ENCODE measurements at regions not wholly inside any gene's neighbourhood (a gene's known extent, or its start where the extent isn't known, plus 50 kb on each side); places are given as distances from the start of the nearest gene placed in this dataset.
"Not testable (repeated sequence)": the region's sequence is repeated elsewhere in the genome, so short reads cannot be mapped to it uniquely, and the experiment has no call there.

GRCh38 chr6:5837323-5837722, 169.4 kb downstream of the NRN1 start:
- Histone ChIP-seq H3K27me3 (ENCODE audit: insufficient read depth, low read length) (peaks cover 3% of the 10 kb centered on the region; the same call in 1 of the 2 replicates), H3K27ac (ENCODE audit: low read depth, low read length) (no peak overlapping the region), H3K9me3 (ENCODE audit: insufficient read depth, low read depth, low read length) (no peaks in the 10 kb centered on the region), H3K4me1 (ENCODE audit: insufficient read depth, low read length) (no peaks in the 10 kb centered on the region), H3K9ac (ENCODE audit: low read depth, low read length) (no peak overlapping the region), H3K36me3 (ENCODE audit: insufficient read depth, low read length) (no peaks in the 10 kb centered on the region), H3K4me3 (ENCODE audit: low read length) (no peak overlapping the region)
- 91% methylated on average over 9 of the region's 9 CpGs for WGBS

- H3K9ac ChIP-seq (ENCODE audit: low read depth, low read length); H3K4me1 ChIP-seq (ENCODE audit: insufficient read depth, low read length); H3K4me3 ChIP-seq (ENCODE audit: low read length); H3K27ac ChIP-seq (ENCODE audit: low read depth, low read length); H3K36me3 ChIP-seq (ENCODE audit: insufficient read depth, low read length); H3K9me3 ChIP-seq (ENCODE audit: insufficient read depth, low read depth, low read length); H3K27me3 ChIP-seq (ENCODE audit: insufficient read depth, low read length): not testable (repeated sequence)
- WGBS = no CpG with 5 or more reads among the region's 5 CpGs
Measured at GRCh38 chr6:5836597-5836996, 170.1 kb downstream of the NRN1 start.

DNA sequence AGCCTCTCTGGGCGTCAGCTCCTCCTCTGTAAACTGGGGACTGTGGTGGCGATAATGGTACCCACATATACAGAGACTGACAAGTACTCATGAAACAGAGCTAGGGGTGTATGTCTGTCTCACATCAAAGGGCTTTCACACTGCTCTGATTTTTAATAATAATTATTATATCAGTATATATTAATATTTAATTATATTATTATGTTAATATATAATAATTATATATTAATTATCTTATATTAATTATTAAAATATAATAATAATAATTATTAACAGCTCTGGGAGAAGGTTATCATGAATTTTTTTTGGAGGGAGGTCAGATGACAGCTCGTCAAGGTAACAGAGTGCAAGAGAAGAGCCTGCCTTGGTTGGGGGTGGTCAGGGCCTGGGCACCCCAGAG, 173.6 kb downstream of the NRN1 start:
- no peaks in the 10 kb centered on the region for H3K36me3 ChIP-seq (ENCODE audit: insufficient read depth, low read length)
- H3K4me3 ChIP-seq (ENCODE audit: low read length) = no peak overlapping the region
- H3K27ac ChIP-seq (ENCODE audit: low read depth, low read length) = no peak overlapping the region
- WGBS = 95% methylated on average over 3 of the region's 3 CpGs
- H3K27me3 ChIP-seq (ENCODE audit: insufficient read depth, low read length) = no peaks in the 10 kb centered on the region
- H3K9ac ChIP-seq (ENCODE audit: low read depth, low read length) = no peak overlapping the region
- no peaks in the 10 kb centered on the region for H3K4me1 ChIP-seq (ENCODE audit: insufficient read depth, low read length)
- H3K9me3 ChIP-seq (ENCODE audit: insufficient read depth, low read depth, low read length) = no peaks in the 10 kb centered on the region

DNA sequence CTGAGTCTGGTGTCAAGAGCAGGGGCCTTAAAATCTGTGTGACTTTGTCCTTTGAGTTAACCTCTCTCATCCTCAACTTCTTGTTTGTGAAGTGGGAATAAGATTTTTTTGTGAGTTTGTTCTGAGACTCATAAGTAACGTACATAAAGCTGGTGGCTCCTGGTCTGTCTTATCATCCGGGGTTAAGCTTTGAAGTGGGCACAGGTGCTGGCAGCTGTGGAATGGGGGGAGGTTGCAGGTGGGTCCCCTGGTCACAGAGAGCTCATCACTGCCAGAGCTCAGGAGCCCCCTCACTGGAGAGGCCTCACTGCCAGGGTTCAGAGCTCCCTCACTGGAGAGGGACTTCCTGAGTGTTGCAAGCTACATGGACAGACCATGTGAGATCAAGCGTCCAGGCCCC, 174.1 kb downstream of the NRN1 start:
- Histone ChIP-seq H3K27me3 (ENCODE audit: insufficient read depth, low read length) (no peaks in the 10 kb centered on the region), H3K4me3 (ENCODE audit: low read length) (no peak overlapping the region), H3K4me1 (ENCODE audit: insufficient read depth, low read length) (no peaks in the 10 kb centered on the region), H3K36me3 (ENCODE audit: insufficient read depth, low read length) (no peaks in the 10 kb centered on the region), H3K9ac (ENCODE audit: low read depth, low read length) (no peak overlapping the region), H3K9me3 (ENCODE audit: insufficient read depth, low read depth, low read length) (no peaks in the 10 kb centered on the region), H3K27ac (ENCODE audit: low read depth, low read length) (no peak overlapping the region)
- WGBS = 98% methylated on average over 3 of the region's 3 CpGs

GRCh38 chr6:5831219-5831862, 175.4 kb downstream of the NRN1 start:
- H3K4me3 ChIP-seq (ENCODE audit: low read length); H3K27me3 ChIP-seq (ENCODE audit: insufficient read depth, low read length); H3K27ac ChIP-seq (ENCODE audit: low read depth, low read length); H3K36me3 ChIP-seq (ENCODE audit: insufficient read depth, low read length); H3K9me3 ChIP-seq (ENCODE audit: insufficient read depth, low read depth, low read length); H3K9ac ChIP-seq (ENCODE audit: low read depth, low read length); H3K4me1 ChIP-seq (ENCODE audit: insufficient read depth, low read length): not testable (repeated sequence)
- 81% methylated on average over 8 of the region's 8 CpGs for WGBS

GRCh38 chr6:5828296-5828695, 178.4 kb downstream of the NRN1 start:
- no peaks in the 10 kb centered on the region for H3K27me3 ChIP-seq (ENCODE audit: insufficient read depth, low read length)
- 93% methylated on average over 11 of the region's 11 CpGs for WGBS
- no peak overlapping the region for H3K4me3 ChIP-seq (ENCODE audit: low read length)
- no peaks in the 10 kb centered on the region for H3K9me3 ChIP-seq (ENCODE audit: insufficient read depth, low read depth, low read length)
- H3K27ac ChIP-seq (ENCODE audit: low read depth, low read length) = no peak overlapping the region
- H3K9ac ChIP-seq (ENCODE audit: low read depth, low read length) = no peak overlapping the region
- H3K4me1 ChIP-seq (ENCODE audit: insufficient read depth, low read length) = no peaks in the 10 kb centered on the region
- H3K36me3 ChIP-seq (ENCODE audit: insufficient read depth, low read length) = no peaks in the 10 kb centered on the region

- WGBS = 91% methylated on average over 14 of the region's 14 CpGs
- no peak overlapping the region for H3K27ac ChIP-seq (ENCODE audit: low read depth, low read length)
- no peak overlapping the region for H3K9ac ChIP-seq (ENCODE audit: low read depth, low read length)
- H3K9me3 ChIP-seq (ENCODE audit: insufficient read depth, low read depth, low read length) = no peaks in the 10 kb centered on the region
- no peaks in the 10 kb centered on the region for H3K4me1 ChIP-seq (ENCODE audit: insufficient read depth, low read length)
- no peaks in the 10 kb centered on the region for H3K36me3 ChIP-seq (ENCODE audit: insufficient read depth, low read length)
- H3K27me3 ChIP-seq (ENCODE audit: insufficient read depth, low read length) = no peaks in the 10 kb centered on the region
- H3K4me3 ChIP-seq (ENCODE audit: low read length) = no peak overlapping the region
Measured at GRCh38 chr6:5827056-5827904, 179.4 kb downstream of the NRN1 start.

- H3K27ac ChIP-seq (ENCODE audit: low read depth, low read length); H3K4me3 ChIP-seq (ENCODE audit: low read length); H3K4me1 ChIP-seq (ENCODE audit: insufficient read depth, low read length); H3K9me3 ChIP-seq (ENCODE audit: insufficient read depth, low read depth, low read length); H3K27me3 ChIP-seq (ENCODE audit: insufficient read depth, low read length); H3K36me3 ChIP-seq (ENCODE audit: insufficient read depth, low read length); H3K9ac ChIP-seq (ENCODE audit: low read depth, low read length): not testable (repeated sequence)
- 93% methylated on average over 8 of the region's 8 CpGs for WGBS
Measured at GRCh38 chr6:5824382-5824983, 182.2 kb downstream of the NRN1 start.

Measured in HUES64 (cell line).